ENCODE measurements at regions not wholly inside any gene's neighbourhood (a gene's known extent, or its start where the extent isn't known, plus 50 kb on each side); places are given as distances from the start of the nearest gene placed in this dataset.

- no peak overlapping the region for H3K4me3 ChIP-seq (ENCODE audit: low read depth, low read length)
- no peaks in the 10 kb centered on the region for H3K9me3 ChIP-seq (ENCODE audit: control insufficient read depth, insufficient read depth, low read depth, low read length)
- TF ChIP-seq ZNF19 (tag by site-specific recombination; IDR thresholded peaks at IDR 0.05; ENCODE audit: low read depth) (no peak), PATZ1 (tag by site-specific recombination; IDR thresholded peaks at IDR 0.05) (no peak), ZNF398 (tag by site-specific recombination; IDR thresholded peaks at IDR 0.05) (no peak), ZSCAN30 (tag by site-specific recombination; IDR thresholded peaks at IDR 0.05) (no peak), ZNF391 (tag by site-specific recombination; IDR thresholded peaks at IDR 0.05; ENCODE audit: borderline replicate concordance, low read depth) (no peak), SP2 (tag by site-specific recombination; IDR thresholded peaks at IDR 0.05) (no peak), ZNF768 (tag by site-specific recombination; IDR thresholded peaks at IDR 0.05) (no peak), ZNF664 (tag by site-specific recombination; IDR thresholded peaks at IDR 0.05) (no peak), ZNF157 (tag by site-specific recombination; IDR thresholded peaks at IDR 0.05) (no peak), ZNF48 (tag by site-specific recombination; IDR thresholded peaks at IDR 0.05) (no peak), ZNF148 (tag by site-specific recombination; IDR thresholded peaks at IDR 0.05; ENCODE audit: borderline replicate concordance) (no peak), SCRT2 (tag by site-specific recombination; IDR thresholded peaks at IDR 0.05) (no peak)
- H3K36me3 ChIP-seq (ENCODE audit: control insufficient read depth in 2 of 2, insufficient read depth in 1 of 2, low read length in 2 of 2): no peaks in the 10 kb centered on the region
- H3K4me1 ChIP-seq (ENCODE audit: control insufficient read depth, insufficient read depth, low read length): no peaks in the 10 kb centered on the region
- POLR2A ChIA-PET: no interaction called here
- CTCF ChIA-PET: no interaction called here
- no peak overlapping the region for H3K27ac ChIP-seq (ENCODE audit: extremely low read depth, low read depth, low read length)
These were observed 1094.0 kb upstream of the KLHL29 start for GRCh38 chr2:22290909-22291473.

- Histone ChIP-seq H3K9me3 (ENCODE audit: control insufficient read depth, insufficient read depth, low read depth, low read length) (no peaks in the 10 kb centered on the region), H3K36me3 (ENCODE audit: control insufficient read depth in 2 of 2, insufficient read depth in 1 of 2, low read length in 2 of 2) (no peaks in the 10 kb centered on the region), H3K4me3 (ENCODE audit: low read depth, low read length) (no peak overlapping the region), H3K27ac (ENCODE audit: extremely low read depth, low read depth, low read length) (no peak overlapping the region), H3K4me1 (ENCODE audit: control insufficient read depth, insufficient read depth, low read length) (no peaks in the 10 kb centered on the region)
- ChIA-PET CTCF (no interaction called here), POLR2A (no interaction called here)
- TF ChIP-seq ZNF548 (tag by site-specific recombination; IDR thresholded peaks at IDR 0.05) (no peak), OSR2 (tag by site-specific recombination; IDR thresholded peaks at IDR 0.05) (no peak), ZNF169 (tag by site-specific recombination; IDR thresholded peaks at IDR 0.05) (no peak), SP2 (tag by site-specific recombination; IDR thresholded peaks at IDR 0.05) (no peak), MEIS1 (CRISPR knock-in tag; IDR thresholded peaks at IDR 0.05; ENCODE audit: borderline replicate concordance) (no peak), ZBTB10 (tag by site-specific recombination; IDR thresholded peaks at IDR 0.05) (no peak)
These were observed 1083.8 kb upstream of the KLHL29 start for GRCh38 chr2:22301228-22301627.

All from HEK293 (cell line).